Loucy (cell line): ENCODE measurements at regions not wholly inside any gene's neighbourhood (a gene's known extent, or its start where the extent isn't known, plus 50 kb on each side); places are given as distances from the start of the nearest gene placed in this dataset.

ENCODE experiments used
- H2AFZ ChIP-seq: fragments of 200-600 bp; sonication (generic); 2 replicates; pipeline ENCODE4 v1.6.0; 2016; ENCODE audit warnings: antibody characterized with exemption, mild to moderate bottlenecking, low read length, moderate library complexity
- H3F3A ChIP-seq: fragments of 200-600 bp; 2 replicates; pipeline ENCODE4 v1.6.0; 2016; ENCODE audit warnings: antibody characterized with exemption, low read depth, mild to moderate bottlenecking
- H3K27me3 ChIP-seq: fragments of 200-600 bp; sonication (generic); 2 replicates; pipeline ENCODE4 v1.6.1; 2014; ENCODE audit warnings: low read length, mild to moderate bottlenecking; ENCODE audit not compliant: insufficient read depth, poor library complexity, severe bottlenecking
- H3K36me3 ChIP-seq: fragments of 200-600 bp; sonication (generic); 2 replicates; pipeline ENCODE4 v1.6.1; 2016; ENCODE audit warnings: low read length; ENCODE audit not compliant: insufficient read depth
- H3K4me1 ChIP-seq: fragments of 200-600 bp; sonication (generic); 2 replicates; pipeline ENCODE4 v1.5.1; 2014; ENCODE audit warnings: low read length, mild to moderate bottlenecking; ENCODE audit not compliant: insufficient read depth, poor library complexity, severe bottlenecking
- H3K4me2 ChIP-seq: fragments of 200-600 bp; sonication (generic); 2 replicates; pipeline ENCODE4 v1.6.0; 2014; ENCODE audit warnings: antibody characterized with exemption, low read length, low read depth, mild to moderate bottlenecking; ENCODE audit not compliant: poor library complexity, severe bottlenecking
- H3K4me3 ChIP-seq: fragments of 200-600 bp; sonication (generic); 2 replicates; pipeline ENCODE4 v1.5.1; 2014; ENCODE audit warnings: low read length, mild to moderate bottlenecking, mixed read lengths; ENCODE audit not compliant: poor library complexity, severe bottlenecking
- H3K79me2 ChIP-seq: fragments of 200-600 bp; sonication (generic); 2 replicates; pipeline ENCODE4 v1.6.1; 2014; ENCODE audit warnings: low read length; ENCODE audit not compliant: insufficient read depth
- H3K9ac ChIP-seq: fragments of 200-600 bp; sonication (generic); 2 replicates; pipeline ENCODE4 v1.6.0; 2014; ENCODE audit warnings: mild to moderate bottlenecking, low read depth, low read length, moderate library complexity; ENCODE audit not compliant: poor library complexity, severe bottlenecking
- H3K9me2 ChIP-seq: fragments of 200-600 bp; sonication (generic); replicated peaks from 2 replicates; pipeline ENCODE4 v1.6.1; 2016; ENCODE audit warnings: low read depth, low read length, mixed read lengths
- H3K9me3 ChIP-seq: fragments of 200-600 bp; sonication (generic); 2 replicates; pipeline ENCODE4 v1.6.1; 2014; ENCODE audit warnings: mild to moderate bottlenecking, antibody characterized with exemption, low read length, low read depth; ENCODE audit not compliant: insufficient read depth
- H4K20me1 ChIP-seq: fragments of 200-600 bp; sonication (generic); 2 replicates; pipeline ENCODE4 v1.6.0; 2014; ENCODE audit warnings: antibody characterized with exemption, low read length, mild to moderate bottlenecking; ENCODE audit not compliant: insufficient read depth, poor library complexity, severe bottlenecking
- EZH2phosphoT487 ChIP-seq: fragments of 200-600 bp; IDR thresholded peaks from 2 replicates; pipeline ENCODE4 v1.6.1; 2018; ENCODE audit warnings: antibody characterized with exemption, mild to moderate bottlenecking, moderate library complexity, borderline replicate concordance
- TF ChIP-seq, protein P1 (sequence below): fragments of 200-600 bp; sonication (generic); conservative IDR thresholded peaks from 2 replicates; pipeline ENCODE4 v1.5.1; 2014; ENCODE audit warnings: mild to moderate bottlenecking, antibody characterized with exemption, low read length

DNA sequence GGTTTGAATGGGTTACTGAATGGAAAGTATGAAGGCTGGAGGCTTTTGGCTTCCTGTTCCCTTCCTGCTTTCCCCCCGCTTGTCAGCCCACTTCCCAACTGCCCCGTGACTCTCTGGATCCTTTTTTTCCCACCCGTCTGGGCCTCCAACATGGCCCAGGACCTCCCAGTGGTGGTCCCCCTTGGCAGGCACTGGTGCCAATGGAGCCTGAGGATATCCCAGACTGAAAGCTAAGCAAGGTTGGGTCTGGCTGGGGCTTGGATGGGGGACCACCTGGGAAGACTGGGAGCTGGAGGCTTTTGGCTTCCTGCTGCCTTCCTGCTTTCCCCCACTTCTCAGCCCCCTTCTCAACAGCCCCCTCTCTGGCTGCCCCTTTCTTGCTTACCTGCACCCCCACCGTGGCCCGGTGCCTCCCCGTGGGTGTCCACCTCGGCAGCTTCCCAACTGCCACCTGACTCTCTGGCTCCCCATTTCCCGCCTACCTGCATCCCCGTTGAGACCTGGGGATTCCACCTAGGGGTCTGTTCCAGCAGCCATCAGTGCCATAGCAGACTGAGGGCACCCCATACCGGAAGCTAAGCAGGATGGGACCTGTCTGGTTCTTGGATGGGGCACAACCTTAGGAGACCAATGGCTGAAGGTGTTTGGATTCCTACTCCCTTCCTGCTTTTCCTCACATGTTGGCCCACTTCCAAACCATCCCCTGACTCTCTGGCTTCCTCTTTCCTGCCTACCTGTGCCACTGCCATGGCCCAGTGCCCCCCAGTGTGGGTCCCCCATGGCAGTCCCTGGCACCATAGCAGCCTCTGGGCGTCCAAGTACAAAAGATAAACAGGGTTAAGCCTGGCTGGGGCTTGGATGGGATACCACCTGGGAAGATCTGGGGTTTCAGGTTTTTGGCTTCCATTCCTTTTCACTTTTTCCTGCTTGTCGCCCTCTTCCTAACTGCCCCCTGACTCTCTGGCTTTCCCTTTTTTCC lies 2295.3 kb downstream of the TP53TG3F start:
- no peaks in the 10 kb centered on the region for H3K27me3 ChIP-seq
- H3K36me3 ChIP-seq = no peaks in the 10 kb centered on the region
- no peaks in the 10 kb centered on the region for H3F3A ChIP-seq
- no peaks in the 10 kb centered on the region for H3K9me2 ChIP-seq
- H3K79me2 ChIP-seq = no peaks in the 10 kb centered on the region
- H3K9ac ChIP-seq = no peak overlapping the region
- no peak overlapping the region for H3K4me2 ChIP-seq
- H4K20me1 ChIP-seq = no peaks in the 10 kb centered on the region
- H3K9me3 ChIP-seq = peaks cover 22% of the 10 kb centered on the region; the same call in 1 of the 2 replicates
- no peak overlapping the region for H2AFZ ChIP-seq
- no peak overlapping the region for H3K4me3 ChIP-seq
- no peak for TF ChIP-seq EZH2phosphoT487
- TF ChIP-seq, protein P1, sequence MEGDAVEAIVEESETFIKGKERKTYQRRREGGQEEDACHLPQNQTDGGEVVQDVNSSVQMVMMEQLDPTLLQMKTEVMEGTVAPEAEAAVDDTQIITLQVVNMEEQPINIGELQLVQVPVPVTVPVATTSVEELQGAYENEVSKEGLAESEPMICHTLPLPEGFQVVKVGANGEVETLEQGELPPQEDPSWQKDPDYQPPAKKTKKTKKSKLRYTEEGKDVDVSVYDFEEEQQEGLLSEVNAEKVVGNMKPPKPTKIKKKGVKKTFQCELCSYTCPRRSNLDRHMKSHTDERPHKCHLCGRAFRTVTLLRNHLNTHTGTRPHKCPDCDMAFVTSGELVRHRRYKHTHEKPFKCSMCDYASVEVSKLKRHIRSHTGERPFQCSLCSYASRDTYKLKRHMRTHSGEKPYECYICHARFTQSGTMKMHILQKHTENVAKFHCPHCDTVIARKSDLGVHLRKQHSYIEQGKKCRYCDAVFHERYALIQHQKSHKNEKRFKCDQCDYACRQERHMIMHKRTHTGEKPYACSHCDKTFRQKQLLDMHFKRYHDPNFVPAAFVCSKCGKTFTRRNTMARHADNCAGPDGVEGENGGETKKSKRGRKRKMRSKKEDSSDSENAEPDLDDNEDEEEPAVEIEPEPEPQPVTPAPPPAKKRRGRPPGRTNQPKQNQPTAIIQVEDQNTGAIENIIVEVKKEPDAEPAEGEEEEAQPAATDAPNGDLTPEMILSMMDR = no peak
- no peaks in the 10 kb centered on the region for H3K4me1 ChIP-seq

DNA sequence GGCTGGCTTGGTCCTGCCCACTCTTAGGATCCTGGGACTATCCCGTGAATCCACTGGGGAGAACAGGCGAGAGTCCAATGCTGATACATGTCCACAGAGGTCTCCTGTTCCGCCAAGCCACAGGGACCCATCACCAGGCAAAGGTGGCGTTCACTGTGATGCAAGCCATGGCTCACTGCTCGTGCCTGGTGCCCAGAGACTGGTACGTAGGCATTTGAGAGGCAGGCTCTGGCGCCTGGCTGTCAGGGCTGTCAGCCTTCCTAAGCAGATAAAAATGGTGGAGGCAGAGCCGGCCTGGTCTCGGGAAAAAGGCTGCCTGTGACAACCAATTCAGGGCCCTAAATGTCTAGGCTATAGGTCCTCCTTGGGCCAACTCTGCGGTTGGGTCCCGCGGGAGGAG lies 2329.0 kb downstream of the TP53TG3F start:
- Histone ChIP-seq H3K79me2 (no peaks in the 10 kb centered on the region), H4K20me1 (no peaks in the 10 kb centered on the region), H3K4me3 (no peak overlapping the region), H3K4me2 (no peak overlapping the region), H3K27me3 (no peaks in the 10 kb centered on the region), H3F3A (no peaks in the 10 kb centered on the region), H3K9me2 (no peaks in the 10 kb centered on the region), H3K36me3 (no peaks in the 10 kb centered on the region), H3K9me3 (peaks cover 15% of the 10 kb centered on the region; the same call in 1 of the 2 replicates), H3K9ac (no peak overlapping the region), H3K4me1 (no peaks in the 10 kb centered on the region), H2AFZ (no peak overlapping the region)
- TF ChIP-seq, protein P1 = no peak

DNA sequence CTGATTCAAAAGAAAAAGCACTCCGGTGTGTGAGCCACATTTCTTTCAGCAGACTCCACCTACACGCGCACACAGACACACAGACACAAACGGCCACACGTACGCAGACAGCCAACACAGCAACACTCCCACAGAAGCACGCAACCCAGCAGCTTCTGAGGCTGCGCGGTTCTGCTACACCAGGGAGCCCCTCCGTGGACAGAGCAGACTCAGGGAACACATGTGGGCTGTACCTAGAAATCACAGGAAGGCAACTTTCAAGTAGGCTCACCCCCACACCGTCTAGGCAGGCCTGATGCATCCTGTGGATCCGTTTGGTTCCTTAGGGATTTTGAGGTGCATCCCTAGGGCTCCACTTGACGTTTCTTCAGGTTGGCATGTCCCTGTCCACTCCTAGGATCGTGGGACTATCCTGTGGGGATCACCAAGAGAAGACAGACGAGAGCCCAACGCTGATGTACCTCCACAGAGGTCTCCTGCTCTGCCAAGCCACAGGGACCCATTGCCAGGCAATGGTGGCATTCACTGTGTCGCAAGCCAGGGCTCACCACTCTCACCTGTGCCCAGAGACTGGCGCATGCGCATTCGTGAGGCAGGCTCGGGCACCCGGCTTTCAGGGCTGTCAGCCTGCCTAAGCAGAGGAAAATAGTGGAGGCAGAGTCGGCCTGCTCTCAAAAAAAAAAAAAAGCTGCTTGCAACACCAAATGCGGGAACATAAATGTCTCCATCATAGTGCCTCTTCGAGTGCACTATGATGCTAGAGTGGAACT lies 2333.3 kb downstream of the TP53TG3F start:
- Histone ChIP-seq H3K9ac (no peak overlapping the region), H3K36me3 (no peaks in the 10 kb centered on the region), H3K9me3 (peaks cover 7% of the 10 kb centered on the region; the same call in 1 of the 2 replicates), H3K9me2 (no peaks in the 10 kb centered on the region), H3K4me3 (no peak overlapping the region), H2AFZ (no peak overlapping the region), H4K20me1 (no peaks in the 10 kb centered on the region), H3F3A (no peaks in the 10 kb centered on the region), H3K27me3 (no peaks in the 10 kb centered on the region), H3K4me1 (no peaks in the 10 kb centered on the region), H3K4me2 (no peak overlapping the region), H3K79me2 (no peaks in the 10 kb centered on the region)
- TF ChIP-seq, protein P1 = no peak
- TF ChIP-seq EZH2phosphoT487 = no peak
